AML-193 (cell line): ENCODE measurements at regions not wholly inside any gene's neighbourhood (a gene's known extent, or its start where the extent isn't known, plus 50 kb on each side); places are given as distances from the start of the nearest gene placed in this dataset.

Experiments used
- DNase-seq, 2 experiments: peaks; one replicate each; lab custom pipeline; 2025; lab: John Stamatoyannopoulos, UW

DNA sequence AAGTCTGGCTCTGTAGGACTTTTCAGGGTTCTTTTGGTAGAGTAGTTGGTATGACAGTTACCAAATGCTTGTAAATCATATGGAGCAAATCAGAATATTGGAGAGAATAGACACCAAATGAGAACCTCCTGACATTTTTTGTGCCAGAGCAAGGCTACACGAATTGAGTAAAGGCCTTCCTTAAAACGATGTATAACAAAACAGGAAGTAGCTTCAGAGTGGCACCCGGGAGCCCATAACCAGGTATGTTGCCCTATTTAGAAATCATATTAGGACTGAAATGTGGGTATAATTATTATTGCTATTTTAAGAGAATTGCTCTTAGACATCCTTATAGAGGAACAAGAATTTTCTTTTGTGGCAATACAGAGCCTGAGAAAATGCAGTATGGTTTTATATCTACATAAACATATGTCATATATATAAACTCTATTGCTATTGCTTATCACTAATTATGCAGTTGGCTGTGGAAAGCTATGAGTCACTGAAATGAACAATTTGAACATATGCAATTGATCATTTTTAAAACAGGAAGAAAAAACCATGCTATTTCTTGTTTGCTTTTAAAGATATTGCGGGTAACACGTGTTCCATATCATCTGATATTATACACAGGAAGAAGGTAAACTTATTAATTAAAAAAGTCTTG is 197.4 kb upstream of the MTPN start:
- DNase-seq, result no peak

- no peak for DNase-seq
These were observed 196.7 kb upstream of the MTPN start for GRCh38 chr7:136173874-136174273.

DNA sequence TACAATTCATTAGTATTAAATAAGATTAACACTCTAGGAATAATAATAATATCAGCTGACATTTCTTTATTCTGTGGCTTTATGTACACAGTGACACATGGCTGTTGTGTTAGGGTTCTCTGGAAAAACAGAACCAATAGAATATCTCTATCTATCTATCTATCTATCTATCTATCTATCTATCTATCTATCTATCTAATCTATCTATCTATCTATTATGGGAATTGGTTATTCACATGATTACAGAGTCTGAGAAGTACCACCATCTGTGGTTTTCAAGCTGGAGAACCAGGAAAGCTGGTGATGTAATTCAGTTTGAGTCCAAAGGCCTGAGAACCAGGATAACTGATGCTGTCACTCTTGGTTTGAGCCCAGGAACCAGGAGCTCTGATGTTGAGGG is 194.1 kb upstream of the MTPN start:
- DNase-seq, result no peak

DNA sequence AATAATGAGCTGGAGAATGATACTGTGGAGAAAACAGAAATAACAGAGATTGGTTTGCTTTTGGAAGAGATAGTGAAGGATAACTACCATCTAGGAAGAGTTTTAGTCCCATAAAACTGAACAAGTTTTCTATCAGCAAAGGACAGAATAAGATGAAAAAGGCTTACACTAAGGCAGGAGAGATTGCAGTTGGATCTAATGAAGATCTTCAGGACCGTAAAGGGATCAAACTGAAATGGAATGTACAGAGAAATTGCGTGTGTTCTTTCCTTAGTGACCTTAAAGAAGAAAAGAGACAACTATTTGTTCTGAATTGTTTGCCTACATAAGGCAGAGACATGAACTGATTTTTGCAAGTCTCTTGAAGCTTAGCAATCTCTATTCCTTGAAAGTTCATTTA is 191.7 kb upstream of the MTPN start:
- no peak for DNase-seq

- no peak for DNase-seq
These were observed 190.8 kb upstream of the MTPN start for GRCh38 chr7:136167991-136168390.

DNA sequence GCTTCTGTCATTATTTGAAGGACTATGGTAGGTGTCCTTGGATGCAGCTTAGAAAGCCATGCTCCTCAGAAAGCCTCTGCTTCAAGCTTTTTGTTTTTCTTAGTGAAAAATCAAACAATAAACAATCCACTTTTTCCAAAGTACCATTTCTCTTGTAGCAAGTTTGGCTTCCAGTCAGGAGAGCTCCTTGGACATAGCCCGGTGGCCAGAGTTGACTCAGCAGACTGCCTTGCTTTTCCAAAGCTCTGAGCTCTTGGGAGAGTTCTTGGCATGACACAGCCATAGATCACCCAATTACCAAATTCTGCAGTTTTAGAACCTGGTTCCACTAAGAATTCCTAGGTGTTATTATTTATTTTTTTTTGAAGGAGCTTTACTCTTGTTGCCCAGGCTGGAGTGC is 189.4 kb upstream of the MTPN start:
- no peak for DNase-seq

DNA sequence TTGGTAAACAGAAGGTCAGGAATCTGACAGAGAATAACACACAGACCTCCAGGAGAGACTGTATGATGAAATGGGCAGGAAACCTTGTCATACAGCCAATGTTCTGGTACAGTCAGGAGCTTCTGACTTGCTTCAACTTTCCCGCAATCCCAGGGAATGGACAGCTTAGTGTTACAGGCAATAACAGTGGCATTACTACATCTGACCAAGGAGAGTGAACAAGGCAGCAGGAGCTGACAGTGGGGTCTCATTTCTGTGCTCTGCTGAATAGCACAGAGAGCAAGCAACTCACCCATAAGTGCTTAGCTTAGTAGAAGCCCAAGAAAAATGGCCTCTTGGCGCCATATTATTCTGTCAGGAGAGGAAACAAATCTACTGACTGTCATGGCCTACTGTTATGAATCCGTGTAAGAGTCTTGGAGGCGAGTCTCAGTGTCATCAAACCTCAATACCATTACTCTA is 186.2 kb upstream of the MTPN start:
- DNase-seq, result no peak

DNA sequence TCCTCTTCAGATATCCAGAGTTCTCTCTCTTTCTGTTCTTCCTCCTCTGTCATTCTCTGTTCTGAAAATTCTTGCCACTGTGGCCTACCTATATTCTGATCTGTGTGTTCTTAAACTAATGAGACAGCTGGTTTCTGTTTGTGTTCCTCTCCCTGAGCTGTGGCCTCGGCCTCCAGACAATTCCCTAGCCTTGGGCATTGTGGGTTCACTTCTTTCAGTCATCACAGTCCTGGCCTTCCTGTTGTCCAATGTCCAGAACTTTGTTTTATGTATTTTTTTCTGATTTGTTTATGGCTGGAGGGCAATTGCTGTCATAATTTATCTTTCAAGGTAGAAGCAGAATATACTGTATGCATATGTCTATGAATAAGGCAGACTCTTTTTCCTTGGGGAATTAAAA is 173.2 kb upstream of the MTPN start:
- no peak for DNase-seq

- DNase-seq, result no peak
These were observed 171.8 kb upstream of the MTPN start for GRCh38 chr7:136148920-136149319.

GRCh38 chr7:136146925-136147324 is 169.8 kb upstream of the MTPN start:
- no peak for DNase-seq

DNA sequence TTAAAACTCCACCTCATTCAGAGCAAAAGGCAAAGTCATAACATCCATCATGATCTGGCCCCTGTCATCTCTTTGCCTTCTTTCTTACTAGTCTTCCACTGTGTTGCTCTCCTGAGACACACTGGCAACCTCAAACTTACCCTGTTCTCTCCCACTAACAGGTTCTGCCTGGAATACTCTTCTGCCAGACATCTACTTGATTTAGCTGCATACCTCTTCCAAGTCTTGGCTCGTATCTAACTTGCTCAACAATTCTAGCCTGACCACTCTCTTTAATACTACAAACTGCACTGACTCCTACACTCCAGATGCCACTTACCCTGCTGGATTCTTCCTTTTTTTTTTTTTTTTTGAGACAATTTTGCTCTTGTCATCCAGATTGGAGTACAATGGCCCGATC is 167.0 kb upstream of the MTPN start:
- DNase-seq, result no peak

DNA sequence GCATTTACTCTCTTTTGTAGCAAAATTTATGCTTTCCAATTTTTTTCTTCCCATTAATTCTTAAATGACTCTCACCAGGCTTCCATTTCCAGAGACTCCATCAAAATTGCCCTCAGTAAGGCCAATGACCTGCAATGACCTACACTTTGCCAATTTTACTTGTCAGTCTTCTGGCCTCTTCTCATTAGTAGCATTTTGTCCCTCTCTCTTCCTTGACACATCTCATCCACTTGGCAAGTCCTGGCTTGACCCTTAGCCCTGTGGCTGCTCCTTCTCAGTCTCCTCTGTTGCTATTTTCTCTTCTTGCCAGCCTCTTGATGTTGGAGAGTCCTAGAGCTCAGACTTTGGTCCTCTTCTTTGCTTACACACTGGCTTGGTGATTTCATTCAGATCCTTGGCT is 166.1 kb upstream of the MTPN start:
- DNase-seq, result no peak

GRCh38 chr7:136142583-136142982 is 165.4 kb upstream of the MTPN start:
- no peak for DNase-seq

- no peak for DNase-seq
These were observed 163.3 kb upstream of the MTPN start for GRCh38 chr7:136140469-136140868.

DNA sequence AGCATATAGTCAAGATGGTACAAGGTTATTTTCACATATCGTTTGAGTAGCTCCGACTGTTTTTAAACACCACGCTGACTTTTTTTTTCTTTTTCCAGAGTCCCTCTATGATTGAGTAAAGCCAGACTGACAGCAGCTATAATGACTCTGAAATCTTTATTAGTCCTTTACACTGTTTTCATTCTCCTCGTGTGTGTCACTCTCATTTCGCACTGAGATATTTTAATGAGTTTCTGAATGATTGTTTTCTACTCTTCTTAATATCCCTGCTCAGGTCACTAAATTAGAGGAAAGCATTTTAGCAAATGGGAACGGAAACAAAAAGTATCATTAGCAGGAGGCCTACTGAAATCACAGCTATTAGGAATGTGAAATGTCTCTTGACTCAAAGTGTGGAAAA is 162.3 kb upstream of the MTPN start:
- no peak for DNase-seq

DNA sequence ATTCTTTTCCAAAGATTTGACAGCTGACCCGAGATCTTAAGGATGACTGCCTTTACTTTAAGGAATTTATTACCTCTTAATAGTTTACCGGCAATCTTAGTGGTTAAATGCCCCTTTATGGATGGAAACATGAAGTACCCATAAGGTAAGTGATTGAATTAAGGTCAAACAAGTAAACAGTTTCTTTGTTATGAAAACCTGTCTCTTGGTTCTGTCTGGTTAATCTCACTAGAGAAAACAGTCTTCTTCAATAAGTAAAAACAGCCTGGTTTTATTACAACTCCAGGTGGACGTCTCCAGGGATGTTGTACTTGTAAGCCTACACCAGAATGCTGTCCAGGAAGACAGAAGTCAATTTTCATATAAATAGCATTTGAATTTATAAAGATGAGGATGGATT is 161.8 kb upstream of the MTPN start:
- no peak for DNase-seq

DNA sequence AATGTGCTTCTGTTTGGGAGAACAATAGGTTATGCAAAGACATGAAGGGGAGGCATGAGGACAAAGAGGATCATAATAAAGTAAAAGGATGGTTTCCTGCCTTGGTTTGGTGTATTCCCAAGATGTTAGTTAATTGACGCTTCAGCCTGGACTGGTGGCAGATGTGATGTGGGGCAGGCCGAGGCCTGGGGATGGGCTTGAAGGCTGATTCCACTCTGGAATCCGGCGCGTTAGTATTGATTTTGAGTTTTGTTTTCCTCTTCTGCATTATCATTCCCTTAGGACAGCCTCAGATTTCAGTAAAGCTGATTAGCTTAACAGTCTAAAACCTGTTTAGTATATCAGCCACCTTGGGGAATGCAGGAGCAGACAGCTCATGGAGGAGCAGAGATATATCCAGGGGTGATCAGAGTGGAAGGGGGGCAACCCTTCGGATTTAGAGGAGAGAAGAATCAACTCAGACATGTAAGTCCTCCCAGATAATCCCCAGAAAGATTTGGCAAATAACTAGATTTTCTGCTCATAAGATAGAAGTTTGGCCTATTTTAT is 159.8 kb upstream of the MTPN start:
- no peak for DNase-seq

GRCh38 chr7:136134503-136134902 is 157.3 kb upstream of the MTPN start:
- no peak for DNase-seq

DNA sequence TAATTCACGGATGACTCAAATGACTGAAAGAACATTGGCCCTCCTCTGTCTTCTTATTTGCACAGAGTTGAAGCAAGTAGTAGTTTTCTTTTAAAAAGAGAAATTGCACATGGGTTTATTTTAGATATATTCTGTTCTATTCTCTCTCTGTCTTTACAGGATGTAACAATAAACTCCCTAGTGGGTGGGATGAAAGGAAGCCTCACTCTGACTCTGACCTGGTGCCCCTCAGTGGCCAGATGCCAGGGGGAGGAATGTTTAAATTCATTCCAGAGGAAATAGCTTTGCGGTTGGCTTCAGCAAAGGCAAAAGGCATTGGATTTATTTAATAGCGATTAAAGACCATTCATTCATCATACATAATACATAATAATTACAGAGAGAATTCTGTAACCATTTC is 156.4 kb upstream of the MTPN start:
- DNase-seq, result no peak

- no peak for DNase-seq
These were observed 154.1 kb upstream of the MTPN start for GRCh38 chr7:136131304-136131630.

- no peak for DNase-seq
These were observed 153.5 kb upstream of the MTPN start for GRCh38 chr7:136130511-136131303.

GRCh38 chr7:136128050-136128449 is 150.9 kb upstream of the MTPN start:
- no peak for DNase-seq

- DNase-seq, result no peak
These were observed 146.2 kb upstream of the MTPN start for GRCh38 chr7:136123352-136123751.

DNA sequence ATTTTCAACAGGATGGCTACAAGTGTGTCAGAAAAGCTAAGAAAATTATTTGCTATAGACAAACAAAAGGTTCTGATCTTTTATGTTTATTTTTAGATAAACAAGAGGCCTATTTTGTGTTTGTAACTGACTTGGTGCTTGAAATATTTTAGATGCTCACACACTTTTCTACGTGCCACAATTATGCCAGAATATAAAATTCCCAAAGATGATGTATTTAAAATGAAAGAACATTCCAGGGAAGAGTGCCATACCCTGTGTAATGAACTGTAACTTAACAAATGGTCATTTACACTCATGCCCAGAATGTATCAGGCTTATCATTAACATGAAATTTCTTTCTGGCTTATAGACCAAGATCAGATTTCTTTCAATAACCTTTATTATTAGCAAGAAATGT is 144.9 kb upstream of the MTPN start:
- DNase-seq, result no peak
